ENCODE measurements at regions not wholly inside any gene's neighbourhood (a gene's known extent, or its start where the extent isn't known, plus 50 kb on each side); places are given as distances from the start of the nearest gene placed in this dataset.

DNA sequence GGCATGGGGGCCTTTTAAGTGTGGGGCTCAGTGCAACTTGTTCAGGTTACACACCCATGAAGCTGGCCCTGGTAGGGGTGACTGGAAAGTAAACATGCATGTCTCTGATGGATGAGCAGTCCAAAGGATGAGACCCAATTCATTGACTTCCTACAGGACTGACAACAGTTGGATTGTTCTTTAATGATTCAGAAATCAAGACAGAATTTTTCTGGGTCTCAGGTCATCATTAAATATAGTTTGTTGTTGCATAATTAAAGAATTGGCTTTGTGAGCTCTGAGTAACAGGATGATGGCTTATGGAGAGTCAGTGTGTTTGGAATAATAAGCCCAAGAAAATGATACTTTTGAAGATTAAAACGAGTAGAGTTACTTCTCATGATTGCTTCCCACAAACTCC is 604.2 kb upstream of the CLINT1 start:
- CTCF ChIA-PET = no interaction called here
- Mint-ChIP-seq H3K4me3 (no peak overlapping the region), H3K27ac (no peak overlapping the region), H3K4me1 (no peaks in the 10 kb centered on the region), H3K27me3 (ENCODE audit: low read depth) (no peaks in the 10 kb centered on the region; the same call in 1 of the 2 replicates), H3K36me3 (no peaks in the 10 kb centered on the region), H3K9me3 (no peaks in the 10 kb centered on the region; the same call in 1 of the 2 replicates)
- POLR2A ChIA-PET = no interaction called here
- TF ChIP-seq, protein P1, sequence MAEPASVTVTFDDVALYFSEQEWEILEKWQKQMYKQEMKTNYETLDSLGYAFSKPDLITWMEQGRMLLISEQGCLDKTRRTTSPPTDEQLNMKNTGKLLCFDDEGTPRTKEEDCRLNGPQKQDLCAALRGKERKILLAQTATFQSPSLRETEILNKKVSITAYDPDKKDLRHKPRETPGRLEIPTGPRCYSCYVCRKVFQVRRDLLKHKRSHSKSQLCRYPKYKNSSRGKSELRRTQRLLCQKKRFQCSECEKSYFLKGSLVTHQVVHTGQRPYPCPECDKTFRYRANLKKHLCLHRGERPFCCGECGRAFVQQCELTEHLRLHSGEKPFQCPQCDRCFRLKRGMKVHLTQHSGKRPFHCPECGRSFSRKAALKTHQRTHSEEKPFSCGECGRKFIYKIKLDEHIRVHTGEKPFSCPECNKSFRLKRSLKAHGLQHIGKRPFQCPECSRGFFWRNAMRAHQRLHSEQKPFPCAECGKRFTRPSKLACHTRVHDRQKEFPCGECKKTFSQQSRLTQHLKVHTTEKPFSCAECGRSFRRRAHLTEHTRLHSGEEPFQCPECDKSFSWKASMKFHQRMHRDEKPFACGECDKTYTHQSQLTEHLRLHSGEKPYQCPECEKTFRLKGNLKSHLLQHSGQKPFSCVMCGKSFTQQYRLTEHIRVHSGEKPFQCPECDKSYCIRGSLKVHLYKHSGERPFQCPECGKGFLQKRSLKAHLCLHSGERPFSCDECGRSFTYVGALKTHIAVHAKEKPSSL (CRISPR knock-in tag; conservative IDR thresholded peaks at IDR 0.05) = no peak
- TF ChIP-seq OVOL2 (CRISPR knock-in tag; IDR thresholded peaks at IDR 0.05; ENCODE audit: borderline replicate concordance) = no peak
- TF ChIP-seq MYBL2 (CRISPR knock-in tag; IDR thresholded peaks at IDR 0.05) = no peak
- no peak for TF ChIP-seq CREB1 (CRISPR knock-in tag; IDR thresholded peaks at IDR 0.05)
- no peak for TF ChIP-seq NFE2L1 (CRISPR knock-in tag; IDR thresholded peaks at IDR 0.05)
- no peak for TF ChIP-seq TCF7 (CRISPR knock-in tag; IDR thresholded peaks at IDR 0.05; ENCODE audit: low read depth)
- TF ChIP-seq, protein P2, sequence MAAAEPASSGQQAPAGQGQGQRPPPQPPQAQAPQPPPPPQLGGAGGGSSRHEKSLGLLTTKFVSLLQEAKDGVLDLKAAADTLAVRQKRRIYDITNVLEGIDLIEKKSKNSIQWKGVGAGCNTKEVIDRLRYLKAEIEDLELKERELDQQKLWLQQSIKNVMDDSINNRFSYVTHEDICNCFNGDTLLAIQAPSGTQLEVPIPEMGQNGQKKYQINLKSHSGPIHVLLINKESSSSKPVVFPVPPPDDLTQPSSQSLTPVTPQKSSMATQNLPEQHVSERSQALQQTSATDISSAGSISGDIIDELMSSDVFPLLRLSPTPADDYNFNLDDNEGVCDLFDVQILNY (CRISPR knock-in tag; IDR thresholded peaks at IDR 0.05) = no peak
- TF ChIP-seq, protein P3, sequence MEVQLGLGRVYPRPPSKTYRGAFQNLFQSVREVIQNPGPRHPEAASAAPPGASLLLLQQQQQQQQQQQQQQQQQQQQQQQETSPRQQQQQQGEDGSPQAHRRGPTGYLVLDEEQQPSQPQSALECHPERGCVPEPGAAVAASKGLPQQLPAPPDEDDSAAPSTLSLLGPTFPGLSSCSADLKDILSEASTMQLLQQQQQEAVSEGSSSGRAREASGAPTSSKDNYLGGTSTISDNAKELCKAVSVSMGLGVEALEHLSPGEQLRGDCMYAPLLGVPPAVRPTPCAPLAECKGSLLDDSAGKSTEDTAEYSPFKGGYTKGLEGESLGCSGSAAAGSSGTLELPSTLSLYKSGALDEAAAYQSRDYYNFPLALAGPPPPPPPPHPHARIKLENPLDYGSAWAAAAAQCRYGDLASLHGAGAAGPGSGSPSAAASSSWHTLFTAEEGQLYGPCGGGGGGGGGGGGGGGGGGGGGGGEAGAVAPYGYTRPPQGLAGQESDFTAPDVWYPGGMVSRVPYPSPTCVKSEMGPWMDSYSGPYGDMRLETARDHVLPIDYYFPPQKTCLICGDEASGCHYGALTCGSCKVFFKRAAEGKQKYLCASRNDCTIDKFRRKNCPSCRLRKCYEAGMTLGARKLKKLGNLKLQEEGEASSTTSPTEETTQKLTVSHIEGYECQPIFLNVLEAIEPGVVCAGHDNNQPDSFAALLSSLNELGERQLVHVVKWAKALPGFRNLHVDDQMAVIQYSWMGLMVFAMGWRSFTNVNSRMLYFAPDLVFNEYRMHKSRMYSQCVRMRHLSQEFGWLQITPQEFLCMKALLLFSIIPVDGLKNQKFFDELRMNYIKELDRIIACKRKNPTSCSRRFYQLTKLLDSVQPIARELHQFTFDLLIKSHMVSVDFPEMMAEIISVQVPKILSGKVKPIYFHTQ (CRISPR knock-in tag; IDR thresholded peaks at IDR 0.05) = no peak
- TF ChIP-seq, protein P4, sequence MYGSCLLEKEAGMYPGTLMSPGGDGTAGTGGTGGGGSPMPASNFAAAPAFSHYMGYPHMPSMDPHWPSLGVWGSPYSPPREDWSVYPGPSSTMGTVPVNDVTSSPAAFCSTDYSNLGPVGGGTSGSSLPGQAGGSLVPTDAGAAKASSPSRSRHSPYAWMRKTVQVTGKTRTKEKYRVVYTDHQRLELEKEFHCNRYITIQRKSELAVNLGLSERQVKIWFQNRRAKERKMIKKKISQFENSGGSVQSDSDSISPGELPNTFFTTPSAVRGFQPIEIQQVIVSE (CRISPR knock-in tag; IDR thresholded peaks at IDR 0.05; ENCODE audit: borderline replicate concordance) = no peak
- no peak for DNase-seq (ENCODE audit: low spot score)
- no peak for ATAC-seq

DNA sequence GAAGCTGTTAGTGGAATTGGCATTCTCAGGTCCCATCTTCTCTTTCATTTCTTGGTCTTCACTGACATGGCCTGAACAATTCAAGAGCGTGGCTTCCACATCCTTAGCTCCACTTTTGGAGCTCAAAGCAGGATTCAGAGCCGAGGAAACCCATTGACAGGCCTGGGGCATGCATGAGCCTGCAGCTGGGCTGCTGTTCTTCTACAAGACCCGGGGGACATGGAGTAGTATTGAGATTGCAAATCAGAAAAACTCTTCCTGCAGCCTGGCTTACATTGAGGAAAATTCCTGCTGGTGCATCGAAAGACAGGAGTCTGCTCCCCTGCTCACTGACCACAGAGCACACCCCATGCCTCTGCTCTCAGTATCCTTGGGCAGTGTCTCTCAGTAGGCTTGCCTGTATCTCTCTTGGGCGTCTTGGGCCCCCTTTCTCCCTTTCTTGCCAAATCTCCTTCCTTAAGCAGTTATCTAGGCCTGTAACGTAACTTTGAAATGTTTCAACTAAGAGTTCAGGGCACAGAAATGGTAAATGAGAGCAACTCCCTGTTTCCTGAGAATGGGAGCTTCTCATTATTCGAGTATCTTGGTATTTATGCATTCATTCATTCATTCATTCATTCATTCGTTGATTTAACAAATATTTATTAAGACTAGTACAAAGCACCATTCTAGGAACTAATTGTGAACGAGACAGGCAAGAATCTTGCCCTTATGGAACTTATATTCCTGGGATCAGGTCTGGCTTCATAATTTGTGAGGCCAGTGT is 603.6 kb upstream of the CLINT1 start:
- no peak for ATAC-seq
- ChIA-PET CTCF (no interaction called here), POLR2A (no interaction called here)
- no peak for TF ChIP-seq TP53 (CRISPR knock-in tag; IDR thresholded peaks at IDR 0.05)
- no peak for TF ChIP-seq MXD4 (CRISPR knock-in tag; IDR thresholded peaks at IDR 0.05; ENCODE audit: borderline replicate concordance)
- TF ChIP-seq, protein P5, sequence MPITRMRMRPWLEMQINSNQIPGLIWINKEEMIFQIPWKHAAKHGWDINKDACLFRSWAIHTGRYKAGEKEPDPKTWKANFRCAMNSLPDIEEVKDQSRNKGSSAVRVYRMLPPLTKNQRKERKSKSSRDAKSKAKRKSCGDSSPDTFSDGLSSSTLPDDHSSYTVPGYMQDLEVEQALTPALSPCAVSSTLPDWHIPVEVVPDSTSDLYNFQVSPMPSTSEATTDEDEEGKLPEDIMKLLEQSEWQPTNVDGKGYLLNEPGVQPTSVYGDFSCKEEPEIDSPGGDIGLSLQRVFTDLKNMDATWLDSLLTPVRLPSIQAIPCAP (CRISPR knock-in tag; IDR thresholded peaks at IDR 0.05) = no peak
- TF ChIP-seq FOXP1 (CRISPR knock-in tag; IDR thresholded peaks at IDR 0.05; ENCODE audit: borderline replicate concordance) = no peak
- no peak for TF ChIP-seq SP1 (CRISPR knock-in tag; conservative IDR thresholded peaks at IDR 0.05)
- TF ChIP-seq ZNF396 (CRISPR knock-in tag; IDR thresholded peaks at IDR 0.05; ENCODE audit: borderline replicate concordance) = no peak
- TF ChIP-seq, protein P6, sequence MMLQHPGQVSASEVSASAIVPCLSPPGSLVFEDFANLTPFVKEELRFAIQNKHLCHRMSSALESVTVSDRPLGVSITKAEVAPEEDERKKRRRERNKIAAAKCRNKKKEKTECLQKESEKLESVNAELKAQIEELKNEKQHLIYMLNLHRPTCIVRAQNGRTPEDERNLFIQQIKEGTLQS (CRISPR knock-in tag; conservative IDR thresholded peaks at IDR 0.05) = no peak
- TF ChIP-seq, protein P7, sequence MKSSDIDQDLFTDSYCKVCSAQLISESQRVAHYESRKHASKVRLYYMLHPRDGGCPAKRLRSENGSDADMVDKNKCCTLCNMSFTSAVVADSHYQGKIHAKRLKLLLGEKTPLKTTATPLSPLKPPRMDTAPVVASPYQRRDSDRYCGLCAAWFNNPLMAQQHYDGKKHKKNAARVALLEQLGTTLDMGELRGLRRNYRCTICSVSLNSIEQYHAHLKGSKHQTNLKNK (CRISPR knock-in tag; IDR thresholded peaks at IDR 0.05) = no peak
- TF ChIP-seq FOXJ3 (CRISPR knock-in tag; IDR thresholded peaks at IDR 0.05; ENCODE audit: borderline replicate concordance) = no peak
- no peak for TF ChIP-seq SMAD4 (CRISPR knock-in tag; IDR thresholded peaks at IDR 0.05)
- TF ChIP-seq, protein P8, sequence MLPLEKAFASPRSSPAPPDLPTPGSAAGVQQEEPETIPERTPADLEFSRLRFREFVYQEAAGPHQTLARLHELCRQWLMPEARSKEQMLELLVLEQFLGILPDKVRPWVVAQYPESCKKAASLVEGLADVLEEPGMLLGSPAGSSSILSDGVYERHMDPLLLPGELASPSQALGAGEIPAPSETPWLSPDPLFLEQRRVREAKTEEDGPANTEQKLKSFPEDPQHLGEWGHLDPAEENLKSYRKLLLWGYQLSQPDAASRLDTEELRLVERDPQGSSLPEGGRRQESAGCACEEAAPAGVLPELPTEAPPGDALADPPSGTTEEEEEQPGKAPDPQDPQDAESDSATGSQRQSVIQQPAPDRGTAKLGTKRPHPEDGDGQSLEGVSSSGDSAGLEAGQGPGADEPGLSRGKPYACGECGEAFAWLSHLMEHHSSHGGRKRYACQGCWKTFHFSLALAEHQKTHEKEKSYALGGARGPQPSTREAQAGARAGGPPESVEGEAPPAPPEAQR (CRISPR knock-in tag; IDR thresholded peaks at IDR 0.05) = no peak
- no peak for TF ChIP-seq TCF7 (CRISPR knock-in tag; IDR thresholded peaks at IDR 0.05; ENCODE audit: low read depth)
- TF ChIP-seq, protein P9, sequence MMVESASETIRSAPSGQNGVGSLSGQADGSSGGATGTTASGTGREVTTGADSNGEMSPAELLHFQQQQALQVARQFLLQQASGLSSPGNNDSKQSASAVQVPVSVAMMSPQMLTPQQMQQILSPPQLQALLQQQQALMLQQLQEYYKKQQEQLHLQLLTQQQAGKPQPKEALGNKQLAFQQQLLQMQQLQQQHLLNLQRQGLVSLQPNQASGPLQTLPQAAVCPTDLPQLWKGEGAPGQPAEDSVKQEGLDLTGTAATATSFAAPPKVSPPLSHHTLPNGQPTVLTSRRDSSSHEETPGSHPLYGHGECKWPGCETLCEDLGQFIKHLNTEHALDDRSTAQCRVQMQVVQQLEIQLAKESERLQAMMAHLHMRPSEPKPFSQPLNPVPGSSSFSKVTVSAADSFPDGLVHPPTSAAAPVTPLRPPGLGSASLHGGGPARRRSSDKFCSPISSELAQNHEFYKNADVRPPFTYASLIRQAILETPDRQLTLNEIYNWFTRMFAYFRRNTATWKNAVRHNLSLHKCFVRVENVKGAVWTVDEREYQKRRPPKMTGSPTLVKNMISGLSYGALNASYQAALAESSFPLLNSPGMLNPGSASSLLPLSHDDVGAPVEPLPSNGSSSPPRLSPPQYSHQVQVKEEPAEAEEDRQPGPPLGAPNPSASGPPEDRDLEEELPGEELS (CRISPR knock-in tag; IDR thresholded peaks at IDR 0.05) = no peak
- TF ChIP-seq CBFB (CRISPR knock-in tag; IDR thresholded peaks at IDR 0.05; ENCODE audit: low read depth) = no peak
- TF ChIP-seq ETV6 (CRISPR knock-in tag; IDR thresholded peaks at IDR 0.05) = no peak
- H3K27me3 Mint-ChIP-seq (ENCODE audit: low read depth) = no peaks in the 10 kb centered on the region; the same call in 1 of the 2 replicates
- DNase-seq (ENCODE audit: low spot score) = no peak
- H3K4me3 Mint-ChIP-seq = no peak overlapping the region
- H3K4me1 Mint-ChIP-seq = no peaks in the 10 kb centered on the region
- H3K27ac Mint-ChIP-seq = no peak overlapping the region
- no peaks in the 10 kb centered on the region for H3K36me3 Mint-ChIP-seq
- H3K9me3 Mint-ChIP-seq = no peaks in the 10 kb centered on the region; the same call in 1 of the 2 replicates

Measured in WTC11 (cell line).